H1 (cell line): ENCODE measurements at regions not wholly inside any gene's neighbourhood (a gene's known extent, or its start where the extent isn't known, plus 50 kb on each side); places are given as distances from the start of the nearest gene placed in this dataset.

Experiments used
- CTCF ChIA-PET: fragments of 300-600 bp; sonication (Branson Sonifier 250); formaldehyde crosslinking; loops from one replicate; lab custom pipeline; 2021; ENCODE audit not compliant: partially characterized antibody; lab: Charles Lee
- POLR2A ChIA-PET: fragments of 300-600 bp; sonication (Branson Sonifier 250); formaldehyde crosslinking; loops from one replicate; lab custom pipeline; 2021; ENCODE audit warnings: inconsistent platforms; ENCODE audit not compliant: partially characterized antibody; lab: Charles Lee
- DNase-seq, 2 experiments: peaks; one replicate each; pipeline versions ENCODE4 v3.0.0 to v3.0.0-alpha.2; 2010 to 2022; ENCODE audit warnings: low spot score in 2 of 2, low read depth in 1 of 2, mixed read lengths in 1 of 2
- FAIRE-seq: peaks from 2 replicates; lab custom pipeline; 2011; peaks lifted over from hg19 to GRCh38; lab: Jason Lieb, UNC
- H2AFZ ChIP-seq: 2 replicates; pipeline ENCODE4 v1.8.1; 2012; ENCODE audit warnings: low read length, inconsistent platforms
- H2AK5ac ChIP-seq: 2 replicates; pipeline ENCODE4 v1.6.1; 2013; ENCODE audit warnings: low read depth, low read length
- H2BK120ac ChIP-seq: replicated peaks from 2 replicates; pipeline ENCODE3; 2013; ENCODE audit warnings: low read depth, low read length, inconsistent platforms
- H2BK12ac ChIP-seq: 2 replicates; pipeline ENCODE4 v1.6.1; 2013; ENCODE audit warnings: low read depth, low read length
- H2BK15ac ChIP-seq: 2 replicates; pipeline ENCODE4 v1.6.1; 2013; ENCODE audit warnings: low read length
- H2BK20ac ChIP-seq: 2 replicates; pipeline ENCODE4 v1.6.1; 2013; ENCODE audit warnings: low read length
- H2BK5ac ChIP-seq: 2 replicates; pipeline ENCODE4 v1.6.1; 2013; ENCODE audit warnings: low read depth, low read length
- H3K14ac ChIP-seq: 2 replicates; pipeline ENCODE4 v1.6.1; 2013; ENCODE audit warnings: inconsistent platforms; ENCODE audit not compliant: insufficient read length
- H3K18ac ChIP-seq: 2 replicates; pipeline ENCODE4 v1.6.1; 2013; ENCODE audit warnings: low read length; ENCODE audit errors: extremely low read depth
- H3K23ac ChIP-seq: 2 replicates; pipeline ENCODE4 v1.6.1; 2013; ENCODE audit warnings: inconsistent platforms; ENCODE audit not compliant: insufficient read length
- H3K23me2 ChIP-seq: 2 replicates; pipeline ENCODE4 v1.6.1; 2013; ENCODE audit warnings: low read depth, low read length
- H3K27ac ChIP-seq: 2 replicates; pipeline ENCODE4 v1.6.1; 2011; ENCODE audit warnings: low read depth, low read length, inconsistent platforms
- H3K27me3 ChIP-seq, 4 experiments: replicated peaks in 1 of 4; 1 replicate in 1 of 4; 2 replicates in 3 of 4; pipeline versions ENCODE4 v1.6.1 to v1.8.1; 2011 to 2013; ENCODE audit warnings: low read length in 3 of 4, mild to moderate bottlenecking in 3 of 4, inconsistent platforms in 2 of 4, mixed read lengths in 2 of 4, moderate library complexity in 1 of 4; ENCODE audit not compliant: control insufficient read depth in 3 of 4, insufficient read depth in 3 of 4; ENCODE audit errors: extremely low read depth in 1 of 4
- H3K36me3 ChIP-seq, 4 experiments: 2 replicates each; pipeline versions ENCODE4 v1.6.1 to v1.8.1; 2011 to 2013; ENCODE audit warnings: mild to moderate bottlenecking in 4 of 4, low read length in 3 of 4, moderate library complexity in 2 of 4, control low read depth in 1 of 4, inconsistent platforms in 1 of 4; ENCODE audit not compliant: insufficient read depth in 4 of 4, control insufficient read depth in 2 of 4
- H3K4ac ChIP-seq: replicated peaks from 2 replicates; pipeline ENCODE3; 2013; ENCODE audit warnings: low read length, low read depth, mixed read lengths, inconsistent platforms; ENCODE audit not compliant: insufficient read length
- H3K4me1 ChIP-seq, 4 experiments: replicated peaks in 1 of 4; 1 replicate in 1 of 4; 2 replicates in 3 of 4; pipeline versions ENCODE4 v1.6.1 to v1.8.1; 2011 to 2013; ENCODE audit warnings: low read length in 3 of 4, inconsistent platforms in 2 of 4, mixed read lengths in 1 of 4; ENCODE audit not compliant: insufficient read depth in 4 of 4, control insufficient read depth in 3 of 4
- H3K4me2 ChIP-seq, 2 experiments: 2 replicates each; pipeline versions ENCODE4 v1.6.1 to v1.8.1; 2011 to 2013; ENCODE audit warnings: low read depth in 2 of 2, low read length in 2 of 2, control low read depth in 1 of 2, inconsistent platforms in 1 of 2, mild to moderate bottlenecking in 1 of 2; ENCODE audit not compliant: insufficient read depth in 1 of 2
- H3K4me3 ChIP-seq, 4 experiments: fragments of 200-600, 300-600 bp in 1 of 4; sonication (generic), shearing (Covaris generic), sonication (Bioruptor Twin) in 1 of 4; 2 replicates each; pipeline versions ENCODE4 v1.5.1 to v1.8.1; 2011 to 2016; ENCODE audit warnings: low read length in 4 of 4, low read depth in 3 of 4, control low read depth in 2 of 4, inconsistent platforms in 2 of 4, mild to moderate bottlenecking in 2 of 4, mixed read lengths in 1 of 4, moderate library complexity in 1 of 4; ENCODE audit not compliant: insufficient read depth in 2 of 4; ENCODE audit errors: extremely low read depth in 1 of 4
- H3K56ac ChIP-seq: replicated peaks from 2 replicates; pipeline ENCODE3; 2013; ENCODE audit warnings: low read depth, mild to moderate bottlenecking, mixed read lengths, low read length, inconsistent platforms; ENCODE audit not compliant: insufficient read length
- H3K79me1 ChIP-seq: 2 replicates; pipeline ENCODE4 v1.6.1; 2013; ENCODE audit warnings: low read depth, low read length, control low read depth
- H3K79me2 ChIP-seq, 2 experiments: 2 replicates each; pipeline versions ENCODE4 v1.6.1 to v1.8.1; 2012 to 2013; ENCODE audit warnings: low read length in 2 of 2, mild to moderate bottlenecking in 2 of 2, inconsistent platforms in 1 of 2; ENCODE audit not compliant: insufficient read depth in 2 of 2, control insufficient read depth in 1 of 2
- H3K9ac ChIP-seq, 4 experiments: replicated peaks in 1 of 4; 1 replicate in 1 of 4; 2 replicates in 3 of 4; pipeline versions ENCODE4 v1.6.1 to v1.8.1; 2011 to 2013; ENCODE audit warnings: low read depth in 3 of 4, low read length in 3 of 4, control low read depth in 2 of 4, mild to moderate bottlenecking in 2 of 4, moderate library complexity in 2 of 4, inconsistent platforms in 1 of 4; ENCODE audit errors: extremely low read depth in 1 of 4
- H3K9me3 ChIP-seq, 2 experiments: 2 replicates each; pipeline versions ENCODE4 v1.6.1 to v1.8.1; 2012 to 2013; ENCODE audit warnings: mild to moderate bottlenecking in 2 of 2, moderate library complexity in 2 of 2, control low read depth in 1 of 2, inconsistent platforms in 1 of 2, low read depth in 1 of 2, low read length in 1 of 2, mixed read lengths in 1 of 2; ENCODE audit not compliant: insufficient read depth in 2 of 2
- H4K20me1 ChIP-seq, 2 experiments: replicated peaks in 1 of 2; 2 replicates each; pipeline versions ENCODE3 to v1.8.1; 2011 to 2013; ENCODE audit warnings: inconsistent platforms in 2 of 2, low read length in 2 of 2, mild to moderate bottlenecking in 1 of 2; ENCODE audit not compliant: insufficient read depth in 2 of 2, control insufficient read depth in 1 of 2
- H4K5ac ChIP-seq: 2 replicates; pipeline ENCODE4 v1.6.1; 2013; ENCODE audit warnings: low read length, low read depth, mixed read lengths, inconsistent platforms; ENCODE audit not compliant: insufficient read length
- H4K8ac ChIP-seq: 2 replicates; pipeline ENCODE4 v1.8.0; 2013; ENCODE audit warnings: mild to moderate bottlenecking, moderate library complexity, low read length, inconsistent platforms; ENCODE audit not compliant: insufficient read depth; ENCODE audit errors: extremely low read depth
- H4K91ac ChIP-seq: replicated peaks from 2 replicates; pipeline ENCODE3; 2013; ENCODE audit warnings: low read length, mixed read lengths, inconsistent platforms; ENCODE audit not compliant: insufficient read length
- CHD2 ChIP-seq: IDR thresholded peaks from 2 replicates; pipeline ENCODE4 v1.6.1; 2012; ENCODE audit warnings: low read length, improper control_type of control experiment
- EGR1 ChIP-seq: IDR thresholded peaks from 2 replicates; pipeline ENCODE4 v1.6.1; 2011; ENCODE audit warnings: low read depth, low read length, borderline replicate concordance
- GTF2F1 ChIP-seq: IDR thresholded peaks from 2 replicates; pipeline ENCODE4 v1.6.1; 2012; ENCODE audit warnings: low read depth, low read length, improper control_type of control experiment, borderline replicate concordance
- JUND ChIP-seq: IDR thresholded peaks from 2 replicates; pipeline ENCODE4 v1.6.1; 2011; ENCODE audit warnings: mild to moderate bottlenecking, improper control_type of control experiment, low read length
- NANOG ChIP-seq: IDR thresholded peaks from 2 replicates; pipeline ENCODE4 v1.6.1; 2011; ENCODE audit warnings: low read length, low read depth, mild to moderate bottlenecking, inconsistent platforms; ENCODE audit not compliant: insufficient read depth, poor library complexity, severe bottlenecking
- SIRT6 ChIP-seq: IDR thresholded peaks from one replicate; pipeline ENCODE4 v1.7.1; 2012; ENCODE audit warnings: low read length, inconsistent platforms
- WGBS, 2 experiments: shearing (Covaris generic) in 1 of 2; methylation state at CpG; one replicate each; pipeline versions ENCODE4 v1.1.6 to v1.1.7; 2013 to 2015; ENCODE audit warnings: low lambda C conversion rate in 2 of 2, mixed read lengths in 2 of 2, inconsistent platforms in 1 of 2, low coverage in 1 of 2, missing lambda C conversion rate in 1 of 2; ENCODE audit not compliant: insufficient replicate concordance in 2 of 2, insufficient coverage in 1 of 2, insufficient read length in 1 of 2; ENCODE audit errors: extremely low coverage in 1 of 2, missing lambda C conversion rate in 1 of 2; 5-methylcytosine and 5-hydroxymethylcytosine counted together

- H3K4me3 ChIP-seq: no peak overlapping the region
- CTCF ChIA-PET: no interaction called here
- no peak overlapping the region for H2BK15ac ChIP-seq
- H3K9ac ChIP-seq: no peak overlapping the region
- H2BK5ac ChIP-seq: no peak overlapping the region
- H3K9me3 ChIP-seq: no peaks in the 10 kb centered on the region
- POLR2A ChIA-PET: no interaction called here
- DNase-seq (no peak), FAIRE-seq (no peak)
- no peak overlapping the region for H2BK20ac ChIP-seq
- no peaks in the 10 kb centered on the region for H4K20me1 ChIP-seq
- no peak overlapping the region for H2BK120ac ChIP-seq
- no peaks in the 10 kb centered on the region for H3K27me3 ChIP-seq
- no peak overlapping the region for H2BK12ac ChIP-seq
- H4K5ac ChIP-seq: no peak overlapping the region
- H3K27ac ChIP-seq: no peak overlapping the region
- H3K14ac ChIP-seq: no peak overlapping the region
- 95% methylated on average over 1 of the region's 1 CpG; no CpG with 5 or more reads in 1 of the 2 experiments for WGBS, 2 experiments
- TF ChIP-seq CHD2 (no peak), JUND (no peak), SIRT6 (no peak), GTF2F1 (no peak), NANOG (no peak), EGR1 (no peak)
- TF ChIP-seq, all 59 proteins: peak for 0
- H3K36me3 ChIP-seq: no peaks in the 10 kb centered on the region
- no peak overlapping the region for H3K4ac ChIP-seq
- no peaks in the 10 kb centered on the region for H3K23me2 ChIP-seq
- no peaks in the 10 kb centered on the region for H3K79me2 ChIP-seq
- H2AFZ ChIP-seq: peak overlapping the region; percentile 31; the same call in 1 of the 2 replicates
- no peak overlapping the region for H3K4me2 ChIP-seq
- H3K56ac ChIP-seq: no peak overlapping the region
- H3K23ac ChIP-seq: no peak overlapping the region
- no peak overlapping the region for H3K18ac ChIP-seq
- H4K91ac ChIP-seq: no peak overlapping the region
- H3K79me1 ChIP-seq: no peaks in the 10 kb centered on the region
- no peak overlapping the region for H2AK5ac ChIP-seq
- no peaks in the 10 kb centered on the region for H3K4me1 ChIP-seq
- no peak overlapping the region for H4K8ac ChIP-seq
These were observed 612.2 kb upstream of the EPHA6 start for GRCh38 chr3:96202181-96202580.
